DOHH2 (cell line): ENCODE measurements at regions not wholly inside any gene's neighbourhood (a gene's known extent, or its start where the extent isn't known, plus 50 kb on each side); places are given as distances from the start of the nearest gene placed in this dataset.

Experiments
- EZH2phosphoT487 ChIP-seq: fragments of 200-600 bp; sonication (generic); IDR thresholded peaks from 2 replicates; pipeline ENCODE4 v1.6.1; 2017; ENCODE audit warnings: borderline replicate concordance, mild to moderate bottlenecking, antibody characterized with exemption, low read length, moderate library complexity, mixed read lengths
- TF ChIP-seq, protein P1 (sequence below): fragments of 200-600 bp; sonication (generic); IDR thresholded peaks from one replicate; pipeline ENCODE4 v1.5.1; 2014; ENCODE audit warnings: antibody characterized with exemption, mild to moderate bottlenecking, low read depth, low read length; ENCODE audit not compliant: poor library complexity, severe bottlenecking

- TF ChIP-seq, protein P1, sequence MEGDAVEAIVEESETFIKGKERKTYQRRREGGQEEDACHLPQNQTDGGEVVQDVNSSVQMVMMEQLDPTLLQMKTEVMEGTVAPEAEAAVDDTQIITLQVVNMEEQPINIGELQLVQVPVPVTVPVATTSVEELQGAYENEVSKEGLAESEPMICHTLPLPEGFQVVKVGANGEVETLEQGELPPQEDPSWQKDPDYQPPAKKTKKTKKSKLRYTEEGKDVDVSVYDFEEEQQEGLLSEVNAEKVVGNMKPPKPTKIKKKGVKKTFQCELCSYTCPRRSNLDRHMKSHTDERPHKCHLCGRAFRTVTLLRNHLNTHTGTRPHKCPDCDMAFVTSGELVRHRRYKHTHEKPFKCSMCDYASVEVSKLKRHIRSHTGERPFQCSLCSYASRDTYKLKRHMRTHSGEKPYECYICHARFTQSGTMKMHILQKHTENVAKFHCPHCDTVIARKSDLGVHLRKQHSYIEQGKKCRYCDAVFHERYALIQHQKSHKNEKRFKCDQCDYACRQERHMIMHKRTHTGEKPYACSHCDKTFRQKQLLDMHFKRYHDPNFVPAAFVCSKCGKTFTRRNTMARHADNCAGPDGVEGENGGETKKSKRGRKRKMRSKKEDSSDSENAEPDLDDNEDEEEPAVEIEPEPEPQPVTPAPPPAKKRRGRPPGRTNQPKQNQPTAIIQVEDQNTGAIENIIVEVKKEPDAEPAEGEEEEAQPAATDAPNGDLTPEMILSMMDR, result no peak
- TF ChIP-seq EZH2phosphoT487, result no peak
These were observed 596.9 kb upstream of the GRM7 start for GRCh38 chr3:6264036-6264435.
